CD14-positive monocyte (primary cell): ENCODE measurements at regions not wholly inside any gene's neighbourhood (a gene's known extent, or its start where the extent isn't known, plus 50 kb on each side); places are given as distances from the start of the nearest gene placed in this dataset.
A peak's percentile ranks its signal among the peaks of the same experiment; 100 is the strongest.

ENCODE experiments used
- DNase-seq, 3 donors: peaks; one replicate each; pipeline ENCODE4 v3.0.0-alpha.2; 2011 to 2022
- H2AFZ ChIP-seq: 2 replicates; pipeline ENCODE4 v1.6.0; 2012; ENCODE audit warnings: mild to moderate bottlenecking, low read depth, low read length, inconsistent platforms; ENCODE audit not compliant: insufficient read depth, poor library complexity, severe bottlenecking
- H3K27ac ChIP-seq, 2 donors: 1 replicate in 1 of 2; 2 replicates in 1 of 2; pipeline ENCODE4 v1.5.1; 2012 to 2013; ENCODE audit warnings: low read length in 2 of 2, control low read depth in 1 of 2, inconsistent platforms in 1 of 2, low read depth in 1 of 2, mild to moderate bottlenecking in 1 of 2
- H3K27me3 ChIP-seq, 2 donors: one replicate each; pipeline versions ENCODE4 v1.6.0 to v1.6.1; 2011 to 2013; ENCODE audit warnings: low read length in 2 of 2; ENCODE audit not compliant: control insufficient read depth in 2 of 2, insufficient read depth in 2 of 2
- H3K36me3 ChIP-seq, 2 donors: replicated peaks in 1 of 2; 1 replicate in 1 of 2; 2 replicates in 1 of 2; pipeline versions ENCODE4 v1.5.1 to v1.6.1; 2012 to 2013; ENCODE audit warnings: low read length in 2 of 2, control low read depth in 1 of 2, inconsistent platforms in 1 of 2, mild to moderate bottlenecking in 1 of 2; ENCODE audit not compliant: insufficient read depth in 2 of 2, control insufficient read depth in 1 of 2
- H3K4me1 ChIP-seq, 2 donors: 1 replicate in 1 of 2; 2 replicates in 1 of 2; pipeline versions ENCODE4 v1.5.1 to v1.6.1; 2012 to 2013; ENCODE audit warnings: low read length in 2 of 2, control low read depth in 1 of 2, inconsistent platforms in 1 of 2, mild to moderate bottlenecking in 1 of 2, moderate library complexity in 1 of 2; ENCODE audit not compliant: insufficient read depth in 2 of 2, control insufficient read depth in 1 of 2
- H3K4me2 ChIP-seq: replicated peaks from 2 replicates; pipeline ENCODE3; 2012; ENCODE audit warnings: low read length, moderate library complexity, mild to moderate bottlenecking; ENCODE audit not compliant: poor library complexity, severe bottlenecking; ENCODE audit errors: extremely low read depth
- H3K4me3 ChIP-seq, 3 experiments: fragments of 200-600 bp in 1 of 3; sonication (generic) in 1 of 3; replicated peaks in 1 of 3; 1 replicate in 2 of 3; 2 replicates in 1 of 3; pipeline ENCODE4 v1.5.1; 2011 to 2013; ENCODE audit warnings: low read length in 3 of 3, mild to moderate bottlenecking in 3 of 3, control low read depth in 2 of 3, low read depth in 2 of 3, inconsistent platforms in 1 of 3, moderate library complexity in 1 of 3
- H3K79me2 ChIP-seq: 2 replicates; pipeline ENCODE4 v1.6.0; 2012; ENCODE audit warnings: mild to moderate bottlenecking, control low read depth, inconsistent platforms, low read length, moderate library complexity; ENCODE audit not compliant: insufficient read depth
- H3K9ac ChIP-seq: 2 replicates; pipeline ENCODE4 v1.6.0; 2017; ENCODE audit warnings: low read length, mild to moderate bottlenecking; ENCODE audit not compliant: insufficient read depth, poor library complexity, severe bottlenecking
- H3K9me3 ChIP-seq, 2 donors: replicated peaks in 1 of 2; 1 replicate in 1 of 2; 2 replicates in 1 of 2; pipeline versions ENCODE4 v1.5.1 to v1.6.1; 2012 to 2013; ENCODE audit warnings: low read length in 2 of 2, control low read depth in 1 of 2; ENCODE audit not compliant: control insufficient read depth in 1 of 2, insufficient read depth in 1 of 2
- H4K20me1 ChIP-seq: 2 replicates; pipeline ENCODE4 v1.6.0; 2012; ENCODE audit warnings: mild to moderate bottlenecking, low read length, control low read depth, moderate library complexity; ENCODE audit not compliant: insufficient read depth
- H3K27ac Mint-ChIP-seq, 7 donors: one replicate each; pipeline ENCODE4 v1.8.0; 2020; ENCODE audit warnings: mild to moderate bottlenecking in 7 of 7, mixed read lengths in 7 of 7, moderate library complexity in 6 of 7, inconsistent platforms in 2 of 7
- H3K27me3 Mint-ChIP-seq, 3 donors: one replicate each; pipeline ENCODE4 v1.8.0; 2021 to 2022; ENCODE audit warnings: low read depth in 3 of 3, mild to moderate bottlenecking in 3 of 3, mixed read lengths in 3 of 3, moderate library complexity in 3 of 3, inconsistent platforms in 1 of 3
- H3K36me3 Mint-ChIP-seq, 2 donors: one replicate each; pipeline ENCODE4 v1.8.0; 2020; ENCODE audit warnings: mixed read lengths in 2 of 2, inconsistent platforms in 1 of 2, mild to moderate bottlenecking in 1 of 2
- H3K4me1 Mint-ChIP-seq: one replicate; pipeline ENCODE4 v1.8.0; 2020; ENCODE audit warnings: mild to moderate bottlenecking, mixed read lengths
- H3K4me3 Mint-ChIP-seq, 2 donors: one replicate each; pipeline ENCODE4 v1.8.0; 2020; ENCODE audit warnings: mild to moderate bottlenecking in 2 of 2, mixed read lengths in 2 of 2, moderate library complexity in 1 of 2
- H3K9me3 Mint-ChIP-seq, 7 donors: one replicate each; pipeline ENCODE4 v1.8.0; 2020 to 2022; ENCODE audit warnings: mixed read lengths in 7 of 7, mild to moderate bottlenecking in 6 of 7, moderate library complexity in 6 of 7, inconsistent platforms in 2 of 7
- WGBS: methylation state at CpG from one replicate; pipeline ENCODE4 v1.1.5; 2013; ENCODE audit warnings: missing lambda C conversion rate; ENCODE audit not compliant: insufficient coverage; 5-methylcytosine and 5-hydroxymethylcytosine counted together
- intact Hi-C, 2 donors: fragments of 100-400 bp; cut with micrococcal nuclease; formaldehyde crosslinking; loops; one replicate each; pipeline versions ENCODE4 v1.15.0 to v1.15.1; 2023
- TF ChIP-seq, protein P1 (sequence below): fragments of 200-600 bp; IDR thresholded peaks from one replicate; pipeline ENCODE4 v1.8.0; 2022; ENCODE audit warnings: antibody characterized with exemption, mild to moderate bottlenecking

DNA sequence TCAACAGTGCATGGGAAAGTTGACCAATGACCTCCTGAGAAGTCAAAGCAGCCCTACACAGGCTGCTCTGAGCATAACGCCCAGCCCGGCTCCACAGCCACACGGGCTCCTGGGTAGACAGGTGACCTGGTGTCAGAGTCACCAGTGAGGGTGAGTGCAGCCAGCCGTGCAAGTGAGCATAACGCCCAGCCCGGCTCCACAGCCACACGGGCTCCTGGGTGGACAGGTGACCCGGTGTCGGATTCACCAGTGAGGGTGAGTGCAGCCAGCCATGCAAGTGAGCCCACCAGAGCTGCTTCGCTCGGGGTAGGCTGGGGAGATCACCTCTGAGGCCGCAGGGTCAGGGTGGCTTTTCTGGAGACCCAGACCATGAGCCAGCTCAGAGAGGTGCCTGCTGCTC lies 94.3 kb upstream of the TMEM18 start:
- intact Hi-C loops, result no loop called here
- H3K27ac ChIP-seq, result no peak overlapping the region
- WGBS, result 85% methylated on average over 12 of the region's 12 CpGs

DNA sequence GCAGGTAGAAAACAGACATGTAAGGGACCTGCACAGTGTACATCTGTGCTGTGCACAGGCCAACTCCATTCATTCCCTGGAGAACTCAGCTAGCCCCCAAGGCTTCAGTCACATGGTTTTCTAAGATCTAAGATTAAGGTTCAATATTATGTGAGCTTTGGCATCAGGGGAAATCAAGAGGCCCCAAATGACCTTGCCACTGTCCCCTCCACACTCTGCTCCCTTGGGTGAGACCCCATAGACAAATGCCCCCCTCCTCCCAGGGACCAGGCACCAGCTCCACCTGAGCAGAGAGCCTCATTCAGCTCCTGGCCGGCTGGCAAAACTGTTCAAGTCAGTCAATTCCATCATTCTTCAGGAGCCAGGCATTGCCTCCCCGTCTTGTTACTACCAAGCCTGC lies 93.6 kb upstream of the TMEM18 start:
- Mint-ChIP-seq H3K27me3 (peaks cover 0 to 2% (median 1%) of the 10 kb centered on the region in 3 donors), H3K36me3 (no peaks in the 10 kb centered on the region), H3K4me3 (no peak overlapping the region), H3K27ac (peak overlapping the region in 1 of 7 donors; percentile 31), H3K4me1 (no peaks in the 10 kb centered on the region), H3K9me3 (peaks cover 0 to 18% (median 10%) of the 10 kb centered on the region in 7 donors)
- no peak overlapping the region for H3K27ac ChIP-seq
- 94% methylated on average over 2 of the region's 2 CpGs for WGBS
- H2AFZ ChIP-seq, result no peak overlapping the region
- no peak for DNase-seq
- no peaks in the 10 kb centered on the region for H3K36me3 ChIP-seq
- H3K4me3 ChIP-seq, result no peak overlapping the region
- H3K27me3 ChIP-seq, result no peaks in the 10 kb centered on the region
- H3K9ac ChIP-seq, result no peak overlapping the region
- H4K20me1 ChIP-seq, result no peaks in the 10 kb centered on the region
- H3K9me3 ChIP-seq, result peaks cover 0 to 13% of the 10 kb centered on the region in 2 donors
- no peaks in the 10 kb centered on the region for H3K4me1 ChIP-seq
- TF ChIP-seq, protein P1, sequence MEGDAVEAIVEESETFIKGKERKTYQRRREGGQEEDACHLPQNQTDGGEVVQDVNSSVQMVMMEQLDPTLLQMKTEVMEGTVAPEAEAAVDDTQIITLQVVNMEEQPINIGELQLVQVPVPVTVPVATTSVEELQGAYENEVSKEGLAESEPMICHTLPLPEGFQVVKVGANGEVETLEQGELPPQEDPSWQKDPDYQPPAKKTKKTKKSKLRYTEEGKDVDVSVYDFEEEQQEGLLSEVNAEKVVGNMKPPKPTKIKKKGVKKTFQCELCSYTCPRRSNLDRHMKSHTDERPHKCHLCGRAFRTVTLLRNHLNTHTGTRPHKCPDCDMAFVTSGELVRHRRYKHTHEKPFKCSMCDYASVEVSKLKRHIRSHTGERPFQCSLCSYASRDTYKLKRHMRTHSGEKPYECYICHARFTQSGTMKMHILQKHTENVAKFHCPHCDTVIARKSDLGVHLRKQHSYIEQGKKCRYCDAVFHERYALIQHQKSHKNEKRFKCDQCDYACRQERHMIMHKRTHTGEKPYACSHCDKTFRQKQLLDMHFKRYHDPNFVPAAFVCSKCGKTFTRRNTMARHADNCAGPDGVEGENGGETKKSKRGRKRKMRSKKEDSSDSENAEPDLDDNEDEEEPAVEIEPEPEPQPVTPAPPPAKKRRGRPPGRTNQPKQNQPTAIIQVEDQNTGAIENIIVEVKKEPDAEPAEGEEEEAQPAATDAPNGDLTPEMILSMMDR, result no peak
- no peak overlapping the region for H3K4me2 ChIP-seq
- no peaks in the 10 kb centered on the region for H3K79me2 ChIP-seq
- intact Hi-C loops, result no loop called here

More for the DNA sequence above, 94.3 kb upstream of the TMEM18 start:
- H3K4me3 ChIP-seq, result no peak overlapping the region
- H3K79me2 ChIP-seq, result no peaks in the 10 kb centered on the region
- H3K4me1 ChIP-seq, result no peaks in the 10 kb centered on the region
- H3K27me3 Mint-ChIP-seq, result peaks cover 0 to 2% (median 1%) of the 10 kb centered on the region in 3 donors
- no peak overlapping the region for H3K4me2 ChIP-seq
- no peaks in the 10 kb centered on the region for H4K20me1 ChIP-seq
- H3K36me3 Mint-ChIP-seq, result no peaks in the 10 kb centered on the region
- DNase-seq, result no peak
- H3K27me3 ChIP-seq, result no peaks in the 10 kb centered on the region
- H3K36me3 ChIP-seq, result no peaks in the 10 kb centered on the region
- H3K27ac Mint-ChIP-seq, result no peak overlapping the region
- H3K4me3 Mint-ChIP-seq, result no peak overlapping the region
- no peaks in the 10 kb centered on the region for H3K4me1 Mint-ChIP-seq
- TF ChIP-seq, protein P1, result no peak
- H3K9me3 ChIP-seq, result peaks cover 0 to 9% of the 10 kb centered on the region in 2 donors
- no peak overlapping the region for H3K9ac ChIP-seq
- no peak overlapping the region for H2AFZ ChIP-seq
- peaks cover 0 to 16% (median 7%) of the 10 kb centered on the region in 7 donors for H3K9me3 Mint-ChIP-seq
